Right renal cortex interstitium (tissue), 3 donors: ENCODE measurements at regions not wholly inside any gene's neighbourhood (a gene's known extent, or its start where the extent isn't known, plus 50 kb on each side); places are given as distances from the start of the nearest gene placed in this dataset.

ENCODE experiments used
- DNase-seq, 3 donors: peaks; one replicate each; pipeline ENCODE4 v3.0.0-alpha.2; 2013; ENCODE audit warnings: low read depth in 3 of 3, low spot score in 2 of 3

DNA sequence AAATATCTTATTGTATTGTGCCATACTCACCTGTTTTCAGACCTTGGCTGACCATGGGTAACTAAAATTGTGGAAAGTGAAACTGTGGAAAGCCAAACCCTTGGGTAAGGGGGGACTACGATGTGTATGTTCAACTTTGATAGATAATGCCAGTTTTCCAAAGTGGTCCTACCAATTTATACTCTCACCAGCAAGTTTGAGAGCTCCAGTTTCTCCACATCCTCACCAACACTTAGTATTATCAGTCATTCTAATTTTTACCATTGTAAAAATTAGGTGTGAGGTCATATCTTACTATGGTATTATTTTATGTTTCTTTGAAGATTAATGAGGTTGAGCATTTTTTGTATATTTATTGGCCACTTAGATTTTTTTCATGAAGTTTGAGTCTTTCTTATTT, 346.9 kb upstream of the PODXL start:
- no peak for DNase-seq

DNA sequence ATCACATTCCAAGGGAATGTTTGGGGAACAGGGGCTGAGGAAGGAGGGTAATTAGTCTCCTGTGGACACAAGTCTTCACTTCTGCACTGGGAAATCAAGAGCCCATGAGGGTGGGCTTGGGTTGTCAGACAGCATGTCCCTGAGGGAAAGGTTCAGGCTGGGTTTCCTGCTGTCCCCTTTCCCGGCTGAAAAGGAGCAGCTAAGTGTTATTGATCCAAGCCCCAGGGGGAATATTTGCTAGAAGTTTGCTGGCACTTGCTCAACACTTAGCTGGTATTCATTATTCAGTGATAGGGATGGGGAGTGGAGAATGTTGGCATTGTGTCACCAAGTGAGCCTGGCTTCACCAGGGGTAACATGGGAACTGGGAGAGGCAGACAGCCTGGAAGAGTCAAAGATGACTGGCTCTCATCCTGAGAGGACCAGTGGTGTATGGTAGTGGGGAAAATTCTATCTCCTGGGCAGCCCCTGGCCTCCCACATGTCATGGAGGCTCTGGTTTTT, 344.4 kb upstream of the PODXL start:
- no peak for DNase-seq

DNA sequence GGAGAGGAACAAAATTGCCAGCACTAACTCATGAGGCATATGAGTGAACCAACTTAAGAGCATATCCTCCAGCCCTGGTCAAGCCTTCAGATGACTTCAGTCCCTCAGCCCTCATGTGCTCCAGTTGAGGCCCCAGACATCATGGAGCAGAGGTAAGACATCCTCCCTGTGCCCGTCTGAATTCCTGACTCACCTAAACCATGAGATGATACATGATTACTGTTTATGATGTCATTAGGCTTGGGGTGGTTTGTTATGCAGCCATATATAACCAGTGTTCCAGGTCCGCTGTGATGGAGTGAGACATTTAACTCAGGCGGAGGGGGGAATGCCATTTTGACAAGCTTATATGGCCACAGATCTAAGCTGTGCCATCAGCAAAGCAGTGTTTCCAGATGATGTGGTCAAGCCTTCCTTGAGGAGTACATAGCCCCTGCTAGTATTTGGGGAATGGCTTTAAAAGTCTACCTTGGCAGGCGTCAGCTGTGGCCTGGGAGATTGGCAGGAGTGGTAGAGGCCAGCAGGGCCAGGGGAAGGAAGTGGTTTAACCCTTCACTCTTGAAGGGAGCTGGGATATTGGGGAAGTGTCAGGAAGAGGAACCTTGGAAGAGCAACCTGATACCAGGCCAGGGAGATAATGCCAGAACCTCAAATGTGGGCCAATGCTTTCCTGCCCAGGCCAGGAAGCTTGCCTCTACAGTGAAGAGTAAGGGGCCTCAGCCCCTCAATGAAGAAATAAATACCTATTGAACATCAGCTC, 343.0 kb upstream of the PODXL start:
- DNase-seq = no peak

DNA sequence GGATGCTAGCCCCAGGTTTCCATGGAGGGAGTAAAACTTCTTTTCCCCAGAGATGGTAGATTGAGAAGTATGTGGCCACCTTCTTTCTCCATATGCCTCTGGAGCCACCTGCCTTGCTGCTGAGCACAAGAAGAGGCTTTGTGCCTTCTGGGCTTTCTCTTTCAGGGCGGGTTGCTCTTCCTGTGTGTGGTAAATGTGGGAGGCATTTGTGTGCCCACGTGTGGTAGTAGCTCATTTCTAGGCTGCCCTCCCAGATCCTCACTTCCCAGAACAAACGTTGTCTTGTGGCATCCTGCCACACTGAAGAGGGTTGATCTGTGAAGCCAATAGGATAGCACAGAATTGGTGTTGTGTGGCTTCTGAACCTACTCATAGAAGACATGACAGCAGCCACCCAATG, 342.0 kb upstream of the PODXL start:
- no peak for DNase-seq

DNA sequence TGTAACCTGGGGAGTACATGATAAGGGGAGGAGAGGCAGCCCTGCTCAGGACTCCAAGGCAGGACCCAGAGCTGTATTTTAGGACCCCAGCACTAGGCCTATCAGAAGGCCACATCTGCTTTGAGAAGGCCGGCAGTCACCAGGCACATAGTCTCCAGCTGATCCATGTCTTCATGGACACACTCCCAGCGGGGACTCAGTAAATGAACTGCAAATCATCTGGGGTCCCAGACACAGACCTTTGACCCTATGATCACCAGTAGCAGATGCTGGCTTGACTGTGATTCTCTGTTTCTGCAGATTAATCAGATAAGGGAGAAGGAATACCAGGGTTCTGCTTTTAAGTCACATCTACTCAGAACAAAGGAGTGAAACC, 341.4 kb upstream of the PODXL start:
- no peak for DNase-seq

DNA sequence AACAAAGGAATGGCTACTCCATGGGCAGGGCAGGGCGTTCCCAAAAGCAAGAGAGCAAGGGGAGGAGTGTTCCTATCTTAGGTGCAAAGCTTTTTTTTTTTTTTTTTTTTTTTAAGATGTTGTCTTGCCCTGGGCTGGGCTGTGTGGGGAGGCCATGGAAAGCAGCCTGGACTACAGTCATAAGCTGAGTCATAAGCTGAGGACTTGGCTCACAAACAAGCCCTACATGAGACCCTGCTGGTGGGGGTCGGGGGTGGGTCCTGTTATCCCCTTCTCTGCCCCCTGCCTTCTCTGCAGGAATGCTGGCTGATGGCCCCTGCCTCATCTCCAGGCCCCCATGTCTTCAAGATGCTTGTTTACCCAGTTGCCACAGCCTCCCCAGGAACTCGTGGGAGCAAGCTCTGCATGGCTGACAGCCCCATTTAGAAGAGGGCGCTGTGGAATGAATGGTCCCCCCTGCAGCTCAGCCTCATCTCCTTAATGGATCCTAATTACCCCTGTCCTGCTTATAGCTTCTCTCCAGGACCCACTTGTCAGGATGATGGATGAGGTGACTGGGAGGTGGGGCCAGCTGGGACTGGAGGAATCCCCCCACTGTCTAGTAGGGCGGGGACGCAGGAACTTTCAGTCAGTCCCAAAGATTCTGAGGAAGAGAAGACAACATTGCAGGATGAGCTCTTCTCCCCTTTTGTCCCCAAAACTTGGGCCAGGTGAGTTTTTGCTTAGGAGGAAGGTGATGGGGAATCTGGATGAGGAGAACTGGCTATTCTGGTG, 340.8 kb upstream of the PODXL start:
- DNase-seq = no peak

DNA sequence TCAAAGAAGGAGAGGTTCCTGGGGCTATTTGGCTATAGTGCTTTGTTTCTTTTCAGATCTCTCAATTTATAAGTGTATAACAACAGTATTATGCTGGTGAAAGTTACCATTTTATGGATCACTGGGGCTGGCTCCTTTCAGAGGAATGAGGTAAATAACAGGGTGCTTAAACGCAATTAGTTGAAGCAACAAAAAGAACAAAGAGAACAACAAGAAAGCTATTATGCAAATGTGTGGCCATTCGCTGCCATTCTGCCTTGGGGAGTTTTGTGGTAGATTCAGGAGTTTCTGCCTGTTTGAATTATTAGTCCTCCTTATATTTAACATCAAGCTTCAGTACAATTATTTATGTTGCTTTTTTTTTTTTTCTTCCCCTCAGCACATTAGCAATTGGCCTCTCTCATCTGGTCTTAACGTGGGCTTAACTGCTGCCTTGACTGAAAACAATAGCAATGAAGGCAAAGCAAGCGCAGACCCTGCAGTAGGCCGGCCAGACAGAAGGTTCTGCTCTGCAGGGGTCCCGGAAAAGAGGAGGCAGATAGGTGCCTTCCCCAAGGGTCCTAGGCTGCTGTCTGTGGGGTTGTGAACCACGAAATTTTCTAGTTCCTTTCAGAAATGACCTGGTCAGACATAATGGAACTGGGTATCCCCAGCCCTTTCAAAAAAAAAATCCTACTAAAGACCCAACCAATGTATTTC, 339.9 kb upstream of the PODXL start:
- DNase-seq = no peak

DNA sequence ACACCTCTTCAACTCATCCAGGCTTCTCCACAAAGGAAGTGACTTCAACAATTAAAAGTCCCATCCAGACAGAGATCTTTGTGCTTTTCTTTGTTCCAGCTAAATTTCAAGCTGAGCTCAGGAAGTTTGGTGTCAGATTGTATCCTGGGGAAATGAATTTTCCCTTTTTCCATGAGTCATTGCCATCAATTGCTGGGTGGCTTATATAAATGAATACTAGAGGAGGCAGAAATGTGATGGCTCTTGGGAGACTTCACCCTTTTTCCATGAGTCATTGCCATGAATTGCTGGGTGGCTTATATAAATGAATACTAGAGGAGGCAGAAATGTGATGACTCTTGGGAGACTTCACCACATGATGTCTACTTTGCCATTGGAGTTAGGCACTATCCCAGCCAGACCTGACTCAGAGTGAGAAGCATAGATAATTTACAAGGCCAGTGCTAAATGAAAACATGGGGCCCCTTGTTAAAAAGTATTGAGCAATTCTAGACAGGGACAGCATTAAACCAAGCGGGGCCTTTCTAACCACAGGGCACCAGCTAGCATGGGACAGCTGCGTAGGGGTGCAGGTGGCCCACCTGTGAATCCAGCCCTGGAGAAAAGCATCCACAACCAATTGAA, 339.2 kb upstream of the PODXL start:
- DNase-seq = no peak

DNA sequence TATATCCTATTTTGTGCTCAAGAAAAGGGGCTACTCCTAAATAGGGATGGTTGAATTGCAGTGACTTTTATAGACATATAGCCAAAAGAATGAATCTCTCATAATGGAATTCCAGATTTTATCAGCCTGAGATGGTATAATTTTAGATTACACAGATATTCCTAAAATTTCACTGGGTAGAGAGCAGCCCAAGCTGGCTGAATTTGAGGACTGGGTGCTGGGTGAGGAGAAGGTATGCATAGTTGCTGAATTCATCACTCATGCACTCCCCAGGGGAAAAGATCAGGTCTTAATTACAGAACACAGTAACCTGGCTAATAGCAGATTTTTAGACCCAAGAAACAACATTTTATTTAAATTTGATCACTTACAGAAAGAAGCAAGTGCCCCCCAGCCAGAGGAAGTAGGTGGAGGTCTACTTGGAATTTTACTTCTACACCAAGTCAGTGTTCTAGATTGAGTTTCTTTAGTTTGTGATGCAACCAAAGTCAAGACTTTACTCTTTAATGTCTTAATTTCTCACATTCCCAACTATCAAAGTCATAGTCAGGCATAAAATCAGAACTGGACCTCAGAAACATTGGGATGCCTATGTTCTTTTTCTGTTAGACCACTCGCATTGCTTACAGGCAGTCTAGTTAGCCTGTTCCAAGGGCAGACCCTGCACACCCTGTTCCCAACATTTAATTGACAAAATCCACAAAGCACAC, 337.4 kb upstream of the PODXL start:
- no peak for DNase-seq

DNA sequence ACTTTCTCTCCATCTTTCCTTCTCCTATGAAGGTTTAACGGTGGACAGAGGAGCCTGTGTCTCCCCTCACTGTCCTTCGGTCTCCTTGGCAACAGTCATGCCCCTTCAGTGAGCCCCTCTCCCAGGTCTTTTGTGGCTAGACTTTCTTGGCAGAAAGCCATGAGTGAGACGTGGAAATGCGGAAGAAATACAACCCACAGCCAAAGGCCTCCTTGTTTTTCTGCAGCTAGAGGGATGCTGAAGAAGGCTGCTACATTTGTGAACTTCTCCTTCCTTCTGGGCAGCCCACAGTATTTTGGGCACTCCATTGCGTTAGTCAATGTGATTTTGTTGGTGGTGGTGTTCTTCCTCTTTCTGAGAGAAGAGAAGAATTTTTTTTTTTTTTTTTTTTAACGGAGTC, 333.7 kb upstream of the PODXL start:
- no peak for DNase-seq

DNA sequence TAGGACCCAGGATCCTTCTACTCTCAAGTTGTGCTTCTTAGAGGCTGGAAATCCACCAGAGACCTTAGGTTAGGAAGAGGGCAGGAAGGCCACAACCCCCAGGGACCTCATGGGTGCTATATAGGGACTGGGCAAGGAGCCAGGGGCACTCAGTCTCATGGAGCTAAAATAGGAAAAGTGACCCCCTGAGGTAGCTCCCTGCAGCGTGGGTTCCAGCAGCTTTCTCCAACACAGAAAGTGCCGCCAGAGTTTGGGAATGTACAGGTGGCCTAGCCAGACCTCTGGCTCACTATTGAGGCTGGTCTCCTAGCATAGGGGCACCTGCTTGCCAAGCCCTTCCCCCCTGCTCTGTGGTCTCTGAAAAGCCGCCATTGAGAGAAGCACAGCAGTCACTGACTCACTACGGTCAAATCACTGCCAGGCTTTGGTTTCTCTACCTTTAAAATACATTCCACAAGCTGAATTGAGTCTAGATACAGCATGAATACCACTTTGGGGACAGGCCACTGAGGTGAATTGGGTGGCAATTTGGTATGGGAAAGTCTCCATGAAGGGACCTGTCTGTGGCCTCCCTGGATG, 333.2 kb upstream of the PODXL start:
- DNase-seq = no peak

DNA sequence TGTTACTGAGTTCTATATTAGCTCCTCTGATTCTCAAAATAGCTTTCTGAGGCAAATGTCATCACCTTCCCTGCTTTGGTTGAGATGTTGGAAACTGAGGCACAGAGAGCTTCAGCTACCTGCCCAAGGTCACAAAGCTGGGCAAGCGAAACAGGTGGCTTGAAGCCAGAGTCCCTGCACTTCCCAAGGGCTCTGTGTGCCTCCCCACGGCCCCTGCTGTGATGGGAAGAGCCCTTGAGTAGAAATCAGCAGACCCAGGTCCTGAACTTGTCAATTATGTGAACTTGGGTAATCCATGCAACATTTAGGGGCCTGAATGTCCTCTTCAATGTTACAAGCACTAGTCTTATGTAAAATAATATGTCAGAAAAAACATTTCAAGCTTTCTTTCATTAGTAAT, 327.3 kb upstream of the PODXL start:
- DNase-seq = no peak

DNA sequence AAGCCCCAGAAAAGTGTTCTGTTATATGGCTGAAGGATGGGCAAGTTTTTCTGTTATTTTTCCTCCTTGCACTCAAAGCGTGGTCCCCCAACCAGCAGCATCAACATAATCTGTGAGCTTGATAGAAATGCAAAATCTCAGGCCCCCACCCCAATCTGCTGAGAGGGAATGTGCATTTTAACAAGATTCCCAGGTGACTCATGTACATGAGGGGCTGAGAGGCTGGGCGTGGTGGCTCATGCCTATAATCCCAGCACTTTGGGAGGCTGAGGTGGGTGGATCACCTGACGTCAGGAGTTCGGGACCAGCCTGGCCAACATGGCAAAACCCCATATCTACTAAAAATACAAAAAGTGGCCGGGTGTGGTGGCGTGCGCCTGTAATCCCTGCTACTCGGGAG, 326.8 kb upstream of the PODXL start:
- no peak for DNase-seq

DNA sequence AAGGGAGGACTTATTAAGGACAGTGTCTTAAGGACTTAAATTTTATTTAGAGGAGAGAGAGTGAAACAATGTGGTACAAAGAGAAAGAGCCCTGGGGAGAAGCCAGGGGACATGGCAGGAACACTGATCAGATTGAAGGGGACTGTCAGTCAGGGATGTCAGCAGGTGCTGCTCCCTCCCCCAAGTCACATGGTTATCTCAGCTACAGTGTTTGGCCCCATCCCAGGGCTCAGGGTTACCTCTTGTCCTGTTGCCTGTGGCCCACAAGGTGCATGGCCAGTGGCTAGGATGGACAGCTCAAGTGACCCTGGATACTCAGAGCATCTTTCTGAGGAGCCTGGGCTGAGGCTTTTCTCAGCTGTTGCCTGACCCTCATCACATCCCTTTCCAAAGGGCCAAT, 325.9 kb upstream of the PODXL start:
- DNase-seq = no peak

DNA sequence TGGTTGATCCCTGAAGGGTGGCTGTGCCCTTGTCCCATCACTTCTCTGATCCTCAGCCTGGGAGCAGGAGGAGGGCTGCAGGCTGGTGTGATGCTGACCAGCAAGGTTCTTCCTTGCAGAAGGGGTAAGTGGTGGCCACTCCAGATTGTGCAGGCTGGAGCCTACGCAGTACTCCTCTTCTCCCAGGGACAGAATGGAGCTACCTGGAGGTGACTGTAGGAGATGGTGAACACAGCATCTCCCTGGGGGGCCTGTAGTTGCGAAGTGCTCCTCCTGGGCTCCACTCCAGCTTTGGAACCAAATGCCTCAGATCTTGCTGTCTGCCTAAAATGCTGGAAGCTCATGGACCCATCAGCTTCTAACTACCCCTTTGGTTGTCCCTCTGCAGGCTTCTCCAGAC, 323.6 kb upstream of the PODXL start:
- no peak for DNase-seq

DNA sequence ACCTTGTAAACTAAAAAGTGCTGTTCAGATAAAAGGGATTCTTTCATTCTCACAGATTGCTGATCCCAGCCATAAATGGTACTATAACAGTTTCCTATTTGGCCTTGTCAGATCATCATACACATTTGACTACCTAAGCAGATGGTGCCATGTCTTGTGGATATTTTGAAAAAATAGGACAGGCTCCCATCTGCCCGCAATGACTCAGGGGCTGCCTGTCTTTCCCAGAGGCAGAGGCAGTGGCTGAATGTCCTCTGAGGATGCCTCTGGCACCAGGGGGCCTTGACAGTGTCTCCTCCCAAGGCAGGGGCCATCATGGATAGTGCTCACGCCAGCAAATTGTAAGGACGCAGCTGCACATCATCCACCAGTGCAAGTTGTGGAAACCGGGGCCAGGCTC, 323.0 kb upstream of the PODXL start:
- DNase-seq = no peak

DNA sequence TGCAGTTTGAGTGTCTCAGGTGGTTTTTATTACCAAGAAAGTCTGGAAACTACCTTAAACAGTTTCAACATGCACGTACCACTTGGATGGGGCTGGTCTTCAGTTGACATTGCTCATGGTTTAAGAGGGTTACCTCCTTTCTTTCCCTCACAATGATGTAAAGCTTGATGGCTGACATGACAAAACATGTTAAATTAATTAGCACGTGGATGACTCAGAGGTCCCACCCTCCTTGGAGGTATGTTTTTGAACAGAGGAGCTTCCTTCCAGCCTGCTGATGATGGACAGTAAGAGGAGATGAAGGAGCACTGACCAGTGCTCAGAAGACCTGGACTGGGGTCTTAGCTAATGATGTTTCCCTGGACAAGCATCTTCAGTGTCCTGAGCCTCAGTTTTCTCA, 322.3 kb upstream of the PODXL start:
- DNase-seq = no peak

DNA sequence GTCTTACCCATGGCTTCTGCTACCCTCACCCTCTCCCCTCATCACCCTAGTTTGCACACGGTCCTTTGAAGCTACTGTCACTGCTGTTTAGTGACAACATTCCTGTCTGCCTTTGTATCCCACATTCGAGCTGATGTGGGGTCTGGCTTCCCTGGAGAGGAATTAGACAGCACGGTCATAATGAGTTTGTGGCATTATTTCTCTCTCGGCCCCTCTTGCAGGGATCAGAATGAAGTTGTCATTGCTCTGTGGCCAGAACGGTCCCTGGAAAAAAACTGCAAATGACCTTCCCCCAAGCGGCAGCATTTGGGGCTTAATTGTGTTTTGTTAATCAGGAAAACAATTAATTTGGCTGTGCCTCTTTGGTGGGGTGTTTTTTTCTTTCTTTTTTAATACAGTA, 317.2 kb upstream of the PODXL start:
- DNase-seq = no peak

DNA sequence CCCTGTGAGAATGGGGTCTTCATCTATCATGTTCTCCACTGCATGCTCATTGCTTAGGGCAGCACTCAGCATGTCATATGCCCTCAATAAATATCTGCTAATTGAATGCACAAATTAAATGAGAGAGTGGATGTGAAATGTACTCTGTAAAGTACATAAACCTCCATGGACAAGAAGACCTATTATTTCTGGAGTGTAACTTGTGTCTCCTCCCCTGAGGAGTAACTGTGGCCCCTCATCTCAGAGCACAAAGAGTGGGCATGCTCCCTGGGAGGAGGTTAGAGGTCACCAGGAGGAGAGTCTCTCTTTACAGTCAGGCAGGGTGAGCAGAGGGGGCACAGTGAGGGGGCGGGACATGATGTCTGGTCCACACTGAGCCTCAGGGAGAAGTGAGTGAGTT, 313.6 kb upstream of the PODXL start:
- DNase-seq = no peak

DNA sequence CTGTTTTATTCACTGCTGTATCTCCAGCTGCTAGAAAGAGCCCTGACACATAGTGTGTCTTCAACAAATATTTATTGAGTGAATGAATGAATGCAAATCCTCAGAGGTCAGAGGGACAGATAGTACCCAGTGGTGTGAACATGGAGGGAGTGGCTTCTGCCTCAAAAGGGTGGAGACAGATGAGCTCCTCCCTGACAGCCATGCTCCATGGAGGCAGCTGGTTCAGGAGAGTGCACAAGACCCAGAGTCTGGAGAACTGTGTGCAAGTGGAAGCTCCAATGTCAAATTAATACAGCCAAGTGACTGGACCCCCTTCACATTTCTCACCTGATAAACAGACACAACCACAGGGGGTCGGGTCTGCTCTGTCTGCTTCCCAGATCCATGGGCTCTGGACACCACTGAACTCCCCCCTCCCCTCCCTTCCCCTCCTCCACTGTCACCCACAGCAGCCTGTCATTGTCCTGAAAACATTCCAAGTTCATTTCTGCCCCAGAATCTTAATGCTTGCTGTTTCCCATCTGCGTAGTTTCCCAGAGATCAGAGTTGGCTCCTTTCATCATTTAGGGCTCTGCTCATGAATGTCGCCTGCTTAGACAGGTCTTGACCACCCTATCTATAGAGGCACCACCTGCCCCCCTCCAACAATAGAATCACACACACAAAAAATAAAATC, 312.9 kb upstream of the PODXL start:
- no peak for DNase-seq
